GM12878 (cell line): ENCODE measurements at regions not wholly inside any gene's neighbourhood (a gene's known extent, or its start where the extent isn't known, plus 50 kb on each side); places are given as distances from the start of the nearest gene placed in this dataset.

ENCODE experiments used
- ATAC-seq: fragments of 200-7000 bp; cut with Tn5 transposase; 3 replicates; pipeline ENCODE4 v1.9.1; 2020; ENCODE audit warnings: mild to moderate bottlenecking, moderate library complexity
- BruUV-seq: library from RNA; stranded (reverse); fragments of 400-500 nt; replicated peaks from 2 replicates; lab custom pipeline; 2021; lab: Mats Ljungman, UMichigan
- CTCF ChIA-PET: fragments of 300-600 bp; sonication (Branson Sonifier 250); formaldehyde crosslinking; extraction: SDS; loops from one replicate; lab custom pipeline; 2021; ENCODE audit warnings: inconsistent platforms; lab: Yijun Ruan, JAX
- POLR2A ChIA-PET: fragments of 350-600 bp; formaldehyde crosslinking; extraction: SDS; loops from one replicate; lab custom pipeline; 2021; ENCODE audit warnings: inconsistent platforms; lab: Charles Lee
- RAD21 ChIA-PET: fragments of 300-600 bp; sonication (Branson Sonifier 250); formaldehyde crosslinking; loops from one replicate; lab custom pipeline; 2023; ENCODE audit warnings: antibody characterized with exemption; ENCODE audit not compliant: unreplicated experiment; lab: Charles Lee
- SMC1A ChIA-PET: fragments of 300-600 bp; sonication (Branson Sonifier 250); formaldehyde crosslinking; loops from one replicate; lab custom pipeline; 2023; ENCODE audit not compliant: unreplicated experiment, uncharacterized antibody; lab: Charles Lee
- DNase-seq: peaks from one replicate; pipeline ENCODE4 v3.0.0-alpha.2; 2011; ENCODE audit warnings: low read depth, low spot score
- FAIRE-seq: peaks from 3 replicates; lab custom pipeline; 2011; peaks lifted over from hg19 to GRCh38; lab: Jason Lieb, UNC
- H2AFZ ChIP-seq: 2 replicates; pipeline ENCODE4 v1.6.0; 2011; ENCODE audit warnings: low read depth, low read length, control low read depth; ENCODE audit not compliant: control insufficient read depth
- H3K27ac ChIP-seq: 2 replicates; pipeline ENCODE4 v1.5.1; 2011; ENCODE audit warnings: control low read depth; ENCODE audit not compliant: control insufficient read depth, insufficient read depth
- H3K27me3 ChIP-seq, 2 experiments: replicated peaks in 1 of 2; 2 replicates each; pipeline versions ENCODE4 v1.6.0 to v1.6.1; 2011; ENCODE audit warnings: low read length in 1 of 2; ENCODE audit not compliant: control insufficient read depth in 2 of 2, insufficient read depth in 2 of 2
- H3K36me3 ChIP-seq, 2 experiments: 2 replicates each; pipeline ENCODE4 v1.5.1; 2011; ENCODE audit warnings: low read length in 1 of 2; ENCODE audit not compliant: control insufficient read depth in 2 of 2, insufficient read depth in 2 of 2
- H3K4me1 ChIP-seq: 2 replicates; pipeline ENCODE4 v1.6.1; 2011; ENCODE audit warnings: mild to moderate bottlenecking, low read length, moderate library complexity, mixed read lengths; ENCODE audit not compliant: control insufficient read depth, insufficient read depth
- H3K4me2 ChIP-seq: 2 replicates; pipeline ENCODE4 v1.6.0; 2011; ENCODE audit warnings: control low read depth; ENCODE audit not compliant: control insufficient read depth, insufficient read depth
- H3K4me3 ChIP-seq: fragments of 200-600 bp; sonication (generic); 2 replicates; pipeline ENCODE4 v1.5.1; 2016
- H3K79me2 ChIP-seq: 2 replicates; pipeline ENCODE4 v1.6.0; 2011; ENCODE audit warnings: low read length; ENCODE audit not compliant: control insufficient read depth, insufficient read depth
- H3K9ac ChIP-seq: 2 replicates; pipeline ENCODE4 v1.8.0; 2011; ENCODE audit warnings: low read length, control low read depth, mixed read lengths; ENCODE audit not compliant: control insufficient read depth, insufficient read depth
- H3K9me3 ChIP-seq: replicated peaks from 3 replicates; pipeline ENCODE4 v1.5.1; 2011; ENCODE audit warnings: mild to moderate bottlenecking, low read length; ENCODE audit not compliant: control insufficient read depth, insufficient read depth
- H4K20me1 ChIP-seq: 2 replicates; pipeline ENCODE4 v1.6.0; 2011; ENCODE audit not compliant: control insufficient read depth, insufficient read depth
- FOXM1 ChIP-seq: IDR thresholded peaks from 2 replicates; pipeline ENCODE4 v1.6.1; 2012; ENCODE audit warnings: low read depth, mild to moderate bottlenecking, inconsistent platforms, low read length, moderate library complexity
- IRF5 ChIP-seq: fragments of 450-650 bp; IDR thresholded peaks from 2 replicates; pipeline ENCODE4 v1.6.1; 2017; ENCODE audit warnings: borderline replicate concordance
- KAT2A ChIP-seq: conservative IDR thresholded peaks from 2 replicates; pipeline ENCODE4 v1.6.1; 2011; ENCODE audit warnings: low read depth, low read length; ENCODE audit not compliant: control insufficient read depth
- MEF2B ChIP-seq: fragments of 450-650 bp; IDR thresholded peaks from 2 replicates; pipeline ENCODE4 v1.6.1; 2018; ENCODE audit warnings: mild to moderate bottlenecking, moderate library complexity; ENCODE audit not compliant: partially characterized antibody, poor library complexity, severe bottlenecking
- NR2C1 ChIP-seq: fragments of 450-650 bp; IDR thresholded peaks from 2 replicates; pipeline ENCODE4 v1.6.1; 2017; ENCODE audit warnings: antibody characterized with exemption, mild to moderate bottlenecking, moderate library complexity
- PAX8 ChIP-seq: fragments of 450-650 bp; IDR thresholded peaks from 2 replicates; pipeline ENCODE4 v1.6.1; 2017; ENCODE audit warnings: mild to moderate bottlenecking, moderate library complexity
- PKNOX1 ChIP-seq: fragments of 450-650 bp; IDR thresholded peaks from 2 replicates; pipeline ENCODE4 v1.6.1; 2016; ENCODE audit warnings: mild to moderate bottlenecking
- PML ChIP-seq: IDR thresholded peaks from 2 replicates; pipeline ENCODE4 v1.6.1; 2012; ENCODE audit warnings: low read length, inconsistent platforms
- POLR2A ChIP-seq: IDR thresholded peaks from 2 replicates; pipeline ENCODE4 v1.6.1; 2011; ENCODE audit warnings: low read depth, mild to moderate bottlenecking, low read length
- SMAD1 ChIP-seq: fragments of 450-650 bp; IDR thresholded peaks from 2 replicates; pipeline ENCODE4 v1.6.1; 2018; ENCODE audit warnings: mild to moderate bottlenecking, low read depth; ENCODE audit not compliant: partially characterized antibody
- SMAD5 ChIP-seq: IDR thresholded peaks from 2 replicates; pipeline ENCODE4 v1.6.1; 2016; ENCODE audit warnings: antibody characterized with exemption, low read depth
- SPI1 ChIP-seq: IDR thresholded peaks from 2 replicates; pipeline ENCODE4 v1.6.1; 2011; ENCODE audit warnings: low read depth, mild to moderate bottlenecking, low read length, moderate library complexity, borderline replicate concordance; ENCODE audit not compliant: insufficient read depth
- SRF ChIP-seq, 2 experiments: IDR thresholded peaks; 2 replicates each; pipeline ENCODE4 v1.6.1; 2011; ENCODE audit warnings: low read depth in 2 of 2, low read length in 2 of 2, mild to moderate bottlenecking in 1 of 2, moderate library complexity in 1 of 2
- ZBTB11 ChIP-seq: fragments of 450-650 bp; formaldehyde crosslinking; IDR thresholded peaks from 2 replicates; pipeline ENCODE4 v1.5.0; 2022; ENCODE audit warnings: mild to moderate bottlenecking, missing genetic modification characterization
- WGBS: methylation state at CpG from one replicate; pipeline ENCODE4 v1.1.6; 2016; ENCODE audit warnings: low lambda C conversion rate; ENCODE audit not compliant: insufficient replicate concordance, insufficient coverage; ENCODE audit errors: missing lambda C conversion rate; 5-methylcytosine and 5-hydroxymethylcytosine counted together
- in situ Hi-C: fragments of 300-500 bp; cut with MboI; formaldehyde crosslinking; loops from 9 replicates; pipeline ENCODE4 v1.14.3; 2018; ENCODE audit warnings: mixed read lengths
- intact Hi-C: fragments of 100-400 bp; cut with micrococcal nuclease; formaldehyde crosslinking; loops from one replicate; pipeline ENCODE4 v1.14.2; 2022; ENCODE audit not compliant: unreplicated experiment

- TF ChIP-seq ZBTB11 (no peak), PAX8 (no peak), IRF5 (no peak), PKNOX1 (no peak), SRF (IDR thresholded peaks at IDR 0.05; ENCODE audit: low read depth in 2 of 2, low read length in 2 of 2) (no peak), POLR2A (no peak)
Observed at GRCh38 chr3:106413683-106414082, 544.9 kb upstream of the CBLB start (continued).

GRCh38 chr3:106420628-106421027 lies 551.8 kb upstream of the CBLB start:
- BruUV-seq, result no TSS peak
- WGBS, result 27% methylated on average over 2 of the region's 2 CpGs
- ChIA-PET CTCF (interaction anchor here (0.8 kb wide), 1 partner anchor 42 kb away, joined by 3 read pairs; no protein-coding TSS in a partner anchor), SMC1A (interaction anchor here (1.0 to 1.1 kb wide), 3 partner anchors 10 to 30 kb away, joined by 3 read pairs; no protein-coding TSS in a partner anchor), RAD21 (interaction anchor here (0.6 kb wide), 1 partner anchor 134 kb away, joined by 3 read pairs; no protein-coding TSS in a partner anchor), POLR2A (no interaction called here)
- Histone ChIP-seq H3K9ac (no peak overlapping the region), H3K9me3 (no peaks in the 10 kb centered on the region; the same call in 1 of the 3 replicates), H3K36me3 (no peaks in the 10 kb centered on the region), H3K4me3 (no peak overlapping the region), H3K4me2 (no peak overlapping the region), H3K4me1 (peaks cover 17% of the 10 kb centered on the region), H3K27ac (no peak overlapping the region), H2AFZ (no peak overlapping the region), H3K79me2 (no peaks in the 10 kb centered on the region), H4K20me1 (no peaks in the 10 kb centered on the region), H3K27me3 (no peaks in the 10 kb centered on the region)
- intact Hi-C loops, result loop anchor here (10.0 kb wide), 2 partner anchors 556 to 736 kb away; partner anchors contain the start of gene CBLB
- TF ChIP-seq SMAD1 (no peak), MEF2B (peak; percentile 9), FOXM1 (no peak), PML (no peak), SPI1 (peak; percentile 44; the same call in 1 of the 2 replicates), NR2C1 (no peak), KAT2A (no peak), SMAD5 (no peak)
- peak; percentile 38; the same call in 2 of the 3 replicates for ATAC-seq
- in situ Hi-C loops, result no loop called here
- DNase-seq, result no peak
- FAIRE-seq, result no peak
